IPS-20b (cell line): ENCODE measurements at regions not wholly inside any gene's neighbourhood (a gene's known extent, or its start where the extent isn't known, plus 50 kb on each side); places are given as distances from the start of the nearest gene placed in this dataset.
"Not testable (repeated sequence)": the region's sequence is repeated elsewhere in the genome, so short reads cannot be mapped to it uniquely, and the experiment has no call there.

ENCODE experiments used
- H3K27ac ChIP-seq: one replicate; pipeline ENCODE4 v1.5.1; 2013; ENCODE audit warnings: low read length
- H3K27me3 ChIP-seq: 2 replicates; pipeline ENCODE4 v1.6.1; 2013; ENCODE audit warnings: mild to moderate bottlenecking, low read length, inconsistent platforms; ENCODE audit not compliant: insufficient read depth
- H3K36me3 ChIP-seq: 2 replicates; pipeline ENCODE4 v1.6.1; 2013; ENCODE audit warnings: low read depth, mild to moderate bottlenecking, inconsistent platforms, low read length, moderate library complexity; ENCODE audit not compliant: insufficient read depth
- H3K4me1 ChIP-seq: 2 replicates; pipeline ENCODE4 v1.6.1; 2013; ENCODE audit warnings: mild to moderate bottlenecking, control low read depth, inconsistent platforms, low read length, moderate library complexity; ENCODE audit not compliant: insufficient read depth
- H3K4me3 ChIP-seq: 2 replicates; pipeline ENCODE4 v1.5.1; 2013; ENCODE audit warnings: mild to moderate bottlenecking, low read length, inconsistent platforms
- H3K9ac ChIP-seq: 2 replicates; pipeline ENCODE4 v1.6.1; 2013; ENCODE audit warnings: low read depth, mild to moderate bottlenecking, inconsistent platforms, low read length, moderate library complexity
- H3K9me3 ChIP-seq: 2 replicates; pipeline ENCODE4 v1.6.1; 2013; ENCODE audit warnings: mild to moderate bottlenecking, low read depth, low read length, inconsistent platforms; ENCODE audit not compliant: insufficient read depth

GRCh38 chr2:166671235-166671634, 177.2 kb upstream of the SCN7A start:
- H3K9me3 ChIP-seq = 0 out of 2 replicates have a peak, but pooled peaks cover 3% of the 10 kb centered on the region
- H3K27me3 ChIP-seq = no peaks in the 10 kb centered on the region
- no peak overlapping the region for H3K4me3 ChIP-seq
- no peak overlapping the region for H3K27ac ChIP-seq
- no peaks in the 10 kb centered on the region for H3K36me3 ChIP-seq
- H3K9ac ChIP-seq = no peak overlapping the region
- H3K4me1 ChIP-seq = no peaks in the 10 kb centered on the region

GRCh38 chr2:166665991-166666940, 172.2 kb upstream of the SCN7A start:
- Histone ChIP-seq H3K9me3 (no peaks in the 10 kb centered on the region), H3K27ac (no peak overlapping the region), H3K36me3 (no peaks in the 10 kb centered on the region)

DNA sequence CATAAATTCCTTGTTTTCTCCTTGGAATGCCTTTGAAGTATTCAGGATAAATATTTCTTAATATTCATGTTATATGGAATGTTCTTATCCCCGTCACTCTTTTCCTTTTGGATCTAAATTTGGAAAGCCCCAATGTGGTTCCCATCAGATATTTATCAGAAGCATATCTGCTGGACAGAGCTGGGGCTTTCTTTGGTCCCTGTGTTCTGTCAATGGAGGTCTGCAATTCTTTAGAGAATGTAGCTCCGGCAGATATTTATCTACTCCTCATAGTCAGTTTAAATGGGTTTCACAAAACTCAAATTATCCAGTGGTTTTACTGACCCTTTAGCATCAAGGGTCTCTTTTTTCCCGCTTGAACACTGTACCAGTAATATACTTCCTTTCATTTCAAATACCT, 167.8 kb upstream of the SCN7A start:
- Histone ChIP-seq H3K27ac (no peak overlapping the region), H3K9me3 (no peaks in the 10 kb centered on the region), H3K4me3 (no peak overlapping the region), H3K9ac (no peak overlapping the region), H3K36me3 (no peaks in the 10 kb centered on the region), H3K27me3 (no peaks in the 10 kb centered on the region), H3K4me1 (no peaks in the 10 kb centered on the region)

More at GRCh38 chr2:166665991-166666940, 172.2 kb upstream of the SCN7A start:
- no peak overlapping the region for H3K9ac ChIP-seq
- no peak overlapping the region for H3K4me3 ChIP-seq
- H3K27me3 ChIP-seq = no peaks in the 10 kb centered on the region
- no peaks in the 10 kb centered on the region for H3K4me1 ChIP-seq

GRCh38 chr2:166661391-166661790, 167.3 kb upstream of the SCN7A start:
- H3K4me1 ChIP-seq = no peaks in the 10 kb centered on the region
- H3K36me3 ChIP-seq = no peaks in the 10 kb centered on the region
- H3K9me3 ChIP-seq = no peaks in the 10 kb centered on the region
- no peak overlapping the region for H3K4me3 ChIP-seq
- H3K9ac ChIP-seq = no peak overlapping the region
- no peaks in the 10 kb centered on the region for H3K27me3 ChIP-seq
- H3K27ac ChIP-seq = no peak overlapping the region

GRCh38 chr2:166658901-166659300, 164.9 kb upstream of the SCN7A start:
- Histone ChIP-seq H3K27ac (no peak overlapping the region), H3K9ac (no peak overlapping the region), H3K36me3 (no peaks in the 10 kb centered on the region), H3K4me1 (no peaks in the 10 kb centered on the region), H3K27me3 (no peaks in the 10 kb centered on the region), H3K4me3 (no peak overlapping the region), H3K9me3 (no peaks in the 10 kb centered on the region)

GRCh38 chr2:166653185-166653813, 159.2 kb upstream of the SCN7A start:
- H3K9ac ChIP-seq = no peak overlapping the region
- no peak overlapping the region for H3K27ac ChIP-seq
- H3K4me3 ChIP-seq = no peak overlapping the region
- H3K36me3 ChIP-seq = no peaks in the 10 kb centered on the region
- no peaks in the 10 kb centered on the region for H3K27me3 ChIP-seq
- H3K4me1 ChIP-seq = no peaks in the 10 kb centered on the region
- no peaks in the 10 kb centered on the region for H3K9me3 ChIP-seq

GRCh38 chr2:166651991-166652390, 157.9 kb upstream of the SCN7A start:
- H3K4me1 ChIP-seq = no peaks in the 10 kb centered on the region
- no peaks in the 10 kb centered on the region for H3K36me3 ChIP-seq
- H3K27ac ChIP-seq = no peak overlapping the region
- no peaks in the 10 kb centered on the region for H3K9me3 ChIP-seq
- H3K27me3 ChIP-seq = no peaks in the 10 kb centered on the region
- no peak overlapping the region for H3K9ac ChIP-seq
- H3K4me3 ChIP-seq = no peak overlapping the region

- no peaks in the 10 kb centered on the region for H3K4me1 ChIP-seq
- H3K9me3 ChIP-seq = no peaks in the 10 kb centered on the region
- no peak overlapping the region for H3K9ac ChIP-seq
- H3K4me3 ChIP-seq = no peak overlapping the region
- H3K27ac ChIP-seq = no peak overlapping the region
- H3K36me3 ChIP-seq = no peaks in the 10 kb centered on the region
- no peaks in the 10 kb centered on the region for H3K27me3 ChIP-seq
These were observed 157.1 kb upstream of the SCN7A start for GRCh38 chr2:166651080-166651675.

- Histone ChIP-seq H3K27me3 (no peaks in the 10 kb centered on the region), H3K9ac (no peak overlapping the region), H3K36me3 (no peaks in the 10 kb centered on the region), H3K9me3 (no peaks in the 10 kb centered on the region), H3K27ac (no peak overlapping the region), H3K4me3 (no peak overlapping the region), H3K4me1 (no peaks in the 10 kb centered on the region)
These were observed 153.9 kb upstream of the SCN7A start for GRCh38 chr2:166647935-166648334.

DNA sequence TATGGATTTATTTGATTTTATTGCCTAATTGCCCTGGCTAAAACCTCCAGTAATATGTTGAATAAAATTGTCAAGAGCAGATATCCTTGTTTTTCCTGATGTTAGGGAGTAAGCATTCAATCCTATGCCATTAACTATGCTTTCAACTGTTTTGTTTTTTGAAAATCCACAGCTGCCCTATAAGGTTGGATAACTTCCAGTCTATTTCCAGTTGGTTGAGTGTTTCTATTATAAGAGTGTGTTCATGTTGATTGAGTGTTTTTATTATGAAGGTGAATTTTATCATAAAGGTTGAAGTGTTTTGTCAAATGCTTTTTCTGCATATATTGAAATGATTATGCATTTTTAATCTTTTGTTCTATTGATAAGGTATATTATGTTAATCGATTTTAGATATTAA, 149.9 kb upstream of the SCN7A start:
- Histone ChIP-seq H3K27ac (no peak overlapping the region), H3K36me3 (no peaks in the 10 kb centered on the region), H3K4me3 (no peak overlapping the region), H3K27me3 (no peaks in the 10 kb centered on the region), H3K9ac (no peak overlapping the region), H3K9me3 (peaks cover 6% of the 10 kb centered on the region; the same call in 1 of the 2 replicates), H3K4me1 (no peaks in the 10 kb centered on the region)

- not testable (repeated sequence) for H3K36me3 ChIP-seq, H3K4me3 ChIP-seq, H3K9me3 ChIP-seq, H3K27me3 ChIP-seq, H3K4me1 ChIP-seq, H3K27ac ChIP-seq, H3K9ac ChIP-seq
These were observed 147.5 kb upstream of the SCN7A start for GRCh38 chr2:166641516-166641915.
